ENCODE measurements at regions not wholly inside any gene's neighbourhood (a gene's known extent, or its start where the extent isn't known, plus 50 kb on each side); places are given as distances from the start of the nearest gene placed in this dataset.

DNA sequence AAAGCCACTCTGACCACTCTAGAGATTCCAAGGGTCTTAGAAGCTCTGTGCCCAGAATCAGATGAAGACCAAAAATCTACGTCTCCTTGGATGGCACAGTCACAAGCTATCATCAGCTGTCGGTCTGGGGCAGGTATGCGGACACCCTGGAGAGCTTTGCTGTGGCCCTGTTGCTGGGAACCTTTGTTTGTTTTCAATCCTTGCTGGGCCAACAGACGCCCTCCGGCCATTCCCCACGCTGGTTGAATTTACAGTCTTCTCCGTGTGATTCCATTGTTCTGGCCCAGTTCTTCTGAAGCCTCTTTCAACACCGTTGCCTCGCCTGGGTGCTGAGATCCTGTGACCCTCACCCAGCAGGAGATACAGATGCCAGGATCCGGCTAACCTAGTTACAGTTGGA, 149.4 kb upstream of the PFKP start:
- intact Hi-C loops (cut with DNase I, micrococcal nuclease), result no loop called here
- ChIA-PET POLR2A (no interaction called here), CTCF (interaction anchor here (1.1 kb wide), 1 partner anchor 10 kb away, joined by 3 read pairs; no protein-coding TSS in a partner anchor)
- Mint-ChIP-seq H3K27me3 (peaks cover 20% of the 10 kb centered on the region), H3K27ac (no peak overlapping the region), H3K4me3 (no peak overlapping the region), H3K9me3 (ENCODE audit: low read depth) (no peaks in the 10 kb centered on the region), H3K4me1 (no peaks in the 10 kb centered on the region), H3K36me3 (ENCODE audit: low read depth) (no peaks in the 10 kb centered on the region)
- ATAC-seq, result no peak
- DNase-seq, result no peak

DNA sequence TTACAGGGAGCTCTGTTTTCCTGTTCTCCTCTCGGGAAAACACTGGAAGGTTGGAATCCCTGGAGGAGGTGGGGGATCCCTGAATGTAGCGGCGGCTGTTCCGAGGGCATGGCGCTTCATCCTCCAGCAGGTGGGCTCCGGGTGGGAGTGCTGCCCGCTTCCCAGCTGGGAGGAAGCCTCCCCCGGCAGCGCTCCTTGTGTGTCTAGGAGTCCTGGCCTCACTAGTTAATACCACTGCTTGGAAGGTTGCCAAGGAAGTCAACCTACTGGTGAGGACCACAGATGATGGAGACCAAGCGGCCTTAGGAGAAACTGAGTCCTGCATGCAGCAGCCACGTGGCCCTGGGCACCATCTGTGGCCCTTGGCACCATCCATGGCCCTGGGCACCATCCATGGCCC, 151.9 kb upstream of the PFKP start:
- no peak for DNase-seq
- H3K27me3 Mint-ChIP-seq, result peaks cover 11% of the 10 kb centered on the region
- H3K9me3 Mint-ChIP-seq (ENCODE audit: low read depth), result no peaks in the 10 kb centered on the region
- no peaks in the 10 kb centered on the region for H3K36me3 Mint-ChIP-seq (ENCODE audit: low read depth)
- H3K4me1 Mint-ChIP-seq, result no peaks in the 10 kb centered on the region
- H3K4me3 Mint-ChIP-seq, result no peak overlapping the region
- ATAC-seq, result no peak
- POLR2A ChIA-PET, result no interaction called here
- H3K27ac Mint-ChIP-seq, result no peak overlapping the region
- intact Hi-C loops (cut with DNase I, micrococcal nuclease), result loop anchor here in 1 of 2 experiments (2.0 kb wide), 1 partner anchor 19 kb away; no protein-coding TSS in a partner anchor
- CTCF ChIA-PET, result no interaction called here

DNA sequence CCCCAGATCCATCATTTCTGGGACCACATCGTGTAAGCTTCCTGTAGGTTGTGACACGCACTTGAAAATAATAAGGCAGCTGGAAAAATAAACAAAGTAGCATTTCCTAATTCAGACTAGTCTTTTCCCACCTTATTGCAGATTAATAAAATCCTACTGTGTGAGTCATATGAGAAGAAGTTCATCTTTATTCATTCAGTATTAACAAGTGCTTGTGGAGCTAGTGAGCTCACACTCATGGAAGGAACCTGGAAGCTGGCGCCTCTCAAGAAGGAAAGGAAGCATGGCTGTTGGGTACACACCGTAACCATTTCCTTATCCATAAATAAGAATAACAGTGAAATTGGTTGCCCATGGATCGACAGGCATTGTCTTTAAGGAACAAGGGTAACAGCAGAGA, 152.6 kb upstream of the PFKP start:
- H3K27ac Mint-ChIP-seq, result no peak overlapping the region
- ATAC-seq, result no peak
- intact Hi-C loops (cut with DNase I, micrococcal nuclease), result loop anchor here in 1 of 2 experiments (2.0 kb wide), 1 partner anchor 20 kb away; no protein-coding TSS in a partner anchor
- H3K36me3 Mint-ChIP-seq (ENCODE audit: low read depth), result no peaks in the 10 kb centered on the region
- no peak overlapping the region for H3K4me3 Mint-ChIP-seq
- CTCF ChIA-PET, result no interaction called here
- POLR2A ChIA-PET, result no interaction called here
- DNase-seq, result no peak
- H3K9me3 Mint-ChIP-seq (ENCODE audit: low read depth), result no peaks in the 10 kb centered on the region
- peaks cover 11% of the 10 kb centered on the region for H3K27me3 Mint-ChIP-seq
- peaks cover 4% of the 10 kb centered on the region for H3K4me1 Mint-ChIP-seq

DNA sequence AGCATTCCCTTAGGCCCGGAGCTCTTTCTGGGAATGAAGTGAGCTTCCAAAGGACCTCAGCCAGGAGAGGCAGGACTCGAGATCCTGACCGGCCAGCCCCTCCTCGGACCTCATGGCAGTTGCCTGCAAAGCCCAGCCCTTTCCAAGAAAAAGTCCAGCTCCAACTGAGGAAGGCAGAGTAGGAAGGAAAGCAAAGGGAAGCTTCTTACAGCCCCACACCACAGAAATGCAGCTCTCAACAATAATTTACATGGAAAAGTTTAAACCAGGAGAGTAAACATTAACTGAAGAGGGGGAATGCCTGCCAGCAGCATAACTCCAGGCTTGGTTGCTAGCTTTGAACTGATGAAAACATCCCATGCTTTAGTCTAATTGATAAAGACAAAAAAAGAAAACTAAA, 153.9 kb upstream of the PFKP start:
- no peaks in the 10 kb centered on the region for H3K36me3 Mint-ChIP-seq (ENCODE audit: low read depth)
- ATAC-seq (no peak), DNase-seq (no peak)
- H3K9me3 Mint-ChIP-seq (ENCODE audit: low read depth), result no peaks in the 10 kb centered on the region
- intact Hi-C loops (cut with DNase I, micrococcal nuclease), result no loop called here
- H3K27ac Mint-ChIP-seq, result no peak overlapping the region
- ChIA-PET CTCF (interaction anchor here (0.9 to 1.1 kb wide), 2 partner anchors 15 to 52 kb away, joined by 3 read pairs; no protein-coding TSS in a partner anchor), POLR2A (no interaction called here)
- H3K4me3 Mint-ChIP-seq, result no peak overlapping the region
- H3K4me1 Mint-ChIP-seq, result peaks cover 13% of the 10 kb centered on the region
- peaks cover 7% of the 10 kb centered on the region for H3K27me3 Mint-ChIP-seq

DNA sequence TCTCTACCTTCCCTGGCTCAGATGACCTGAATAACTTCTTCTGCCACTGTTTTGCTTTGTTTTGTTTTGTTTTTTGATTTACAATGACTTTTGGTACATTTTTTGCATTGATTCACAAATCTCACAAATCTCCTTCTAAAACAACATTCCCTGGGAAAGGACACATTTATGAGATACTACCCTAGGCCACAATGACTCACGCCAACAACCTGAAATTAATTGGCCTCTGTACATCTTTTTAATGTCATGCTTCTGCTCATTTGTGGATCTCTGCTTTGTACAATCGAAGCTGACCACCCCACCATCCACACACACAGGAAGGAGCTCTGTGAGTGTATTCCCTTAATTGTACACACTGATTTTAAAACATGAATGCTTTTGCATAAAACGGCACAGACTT, 156.7 kb upstream of the PFKP start:
- POLR2A ChIA-PET, result no interaction called here
- Mint-ChIP-seq H3K27ac (no peak overlapping the region), H3K36me3 (ENCODE audit: low read depth) (no peaks in the 10 kb centered on the region), H3K9me3 (ENCODE audit: low read depth) (no peaks in the 10 kb centered on the region), H3K27me3 (peaks cover 5% of the 10 kb centered on the region), H3K4me3 (no peak overlapping the region), H3K4me1 (peaks cover 17% of the 10 kb centered on the region)
- intact Hi-C loops (cut with DNase I, micrococcal nuclease), result no loop called here
- CTCF ChIA-PET, result no interaction called here
- DNase-seq (no peak), ATAC-seq (no peak)

DNA sequence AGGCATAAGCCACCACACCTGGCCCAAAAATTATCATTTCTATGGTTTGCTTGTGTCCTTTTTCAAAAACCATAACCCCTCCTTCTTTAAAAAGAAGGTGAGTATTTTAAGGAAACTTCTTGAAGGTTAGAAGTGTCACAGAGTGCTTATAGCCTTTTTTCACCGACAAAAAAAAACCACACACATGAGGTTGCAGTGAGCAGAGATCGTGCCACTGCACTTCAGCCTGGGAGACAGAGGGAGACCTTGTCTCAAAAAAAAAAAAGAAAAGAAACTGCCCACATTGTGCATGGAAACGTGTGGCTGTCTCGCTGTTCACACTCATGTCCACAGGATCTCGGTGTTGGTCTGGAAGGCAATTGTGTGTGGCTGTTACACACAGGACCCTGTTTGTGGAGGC, 157.4 kb upstream of the PFKP start:
- no peak overlapping the region for H3K27ac Mint-ChIP-seq
- ATAC-seq, result no peak
- H3K4me1 Mint-ChIP-seq, result peaks cover 17% of the 10 kb centered on the region
- POLR2A ChIA-PET, result interaction anchor here (0.6 kb wide), 1 partner anchor 13 kb away, joined by 3 read pairs; no protein-coding TSS in a partner anchor
- no peaks in the 10 kb centered on the region for H3K9me3 Mint-ChIP-seq (ENCODE audit: low read depth)
- no peak for DNase-seq
- H3K27me3 Mint-ChIP-seq, result peaks cover 2% of the 10 kb centered on the region
- H3K4me3 Mint-ChIP-seq, result no peak overlapping the region
- intact Hi-C loops (cut with DNase I, micrococcal nuclease), result no loop called here
- CTCF ChIA-PET, result interaction anchor here (0.6 kb wide), 1 partner anchor 745 kb away, joined by 6 read pairs; no protein-coding TSS in a partner anchor
- no peaks in the 10 kb centered on the region for H3K36me3 Mint-ChIP-seq (ENCODE audit: low read depth)

DNA sequence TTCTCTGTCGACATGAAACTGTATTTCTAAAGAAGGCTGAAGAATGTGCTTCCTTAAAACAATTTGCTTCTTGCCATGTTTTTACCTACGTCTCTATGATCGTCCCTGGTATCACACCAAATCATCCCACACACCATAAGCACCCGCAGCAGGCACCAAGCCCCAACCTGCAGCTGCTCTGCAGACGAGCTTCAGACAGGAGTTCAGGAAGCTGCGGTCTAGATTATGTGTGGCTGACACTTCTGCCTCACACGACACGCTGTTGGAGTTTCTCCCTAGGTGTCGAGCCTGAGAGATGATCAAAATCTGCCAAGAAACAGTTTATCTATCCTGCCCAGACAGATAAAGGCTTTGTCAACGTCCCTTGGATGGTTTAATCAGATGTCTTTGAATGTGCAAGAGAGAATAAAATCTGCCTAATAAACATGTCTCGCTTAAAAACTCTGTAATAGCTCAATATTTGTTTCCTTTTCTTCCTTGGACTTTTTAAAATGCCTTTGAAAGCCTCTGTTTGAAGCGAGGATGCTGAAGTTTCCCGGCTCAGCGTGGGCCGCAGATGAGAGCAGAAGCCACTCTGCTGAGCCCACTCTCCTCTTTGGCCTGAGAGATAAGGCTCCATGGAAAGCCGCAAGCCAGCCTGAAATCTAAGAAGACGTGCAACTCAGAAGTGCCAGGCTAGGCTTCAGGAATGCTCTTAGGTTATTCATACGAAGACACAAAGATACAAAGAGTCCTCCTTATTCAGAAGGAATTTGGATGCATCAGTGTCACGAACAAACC, 158.3 kb upstream of the PFKP start:
- intact Hi-C loops (cut with DNase I, micrococcal nuclease), result no loop called here
- ATAC-seq (peak; percentile 81), DNase-seq (peak; percentile 50)
- Mint-ChIP-seq H3K27ac (no peak overlapping the region), H3K36me3 (ENCODE audit: low read depth) (no peaks in the 10 kb centered on the region), H3K27me3 (no peaks in the 10 kb centered on the region), H3K9me3 (ENCODE audit: low read depth) (no peaks in the 10 kb centered on the region), H3K4me3 (no peak overlapping the region), H3K4me1 (peaks cover 17% of the 10 kb centered on the region)
- ChIA-PET CTCF (interaction anchor here (0.6 kb wide), 1 partner anchor 137 kb away, joined by 3 read pairs; no protein-coding TSS in a partner anchor), POLR2A (no interaction called here)

DNA sequence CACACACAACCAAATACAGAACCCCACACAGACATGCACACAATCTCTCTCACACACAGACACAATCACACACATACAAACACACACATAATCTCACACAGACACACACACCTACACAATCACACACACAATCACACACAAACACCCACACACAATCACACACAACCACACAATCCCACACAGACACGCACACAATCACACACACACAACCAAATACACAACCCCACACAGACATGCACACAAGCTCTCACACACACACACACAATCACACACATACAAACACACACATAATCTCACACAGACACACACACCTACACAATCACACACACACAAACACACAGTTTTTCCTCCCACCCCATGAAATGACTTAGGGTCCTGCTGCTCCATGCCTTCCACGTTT, 160.4 kb upstream of the PFKP start:
- CTCF ChIA-PET, result no interaction called here
- POLR2A ChIA-PET, result no interaction called here
- no peak overlapping the region for H3K4me3 Mint-ChIP-seq
- H3K9me3 Mint-ChIP-seq (ENCODE audit: low read depth), result no peaks in the 10 kb centered on the region
- no peaks in the 10 kb centered on the region for H3K36me3 Mint-ChIP-seq (ENCODE audit: low read depth)
- ATAC-seq (no peak), DNase-seq (no peak)
- peaks cover 2% of the 10 kb centered on the region for H3K27me3 Mint-ChIP-seq
- H3K27ac Mint-ChIP-seq, result no peak overlapping the region
- intact Hi-C loops (cut with DNase I, micrococcal nuclease), result no loop called here
- H3K4me1 Mint-ChIP-seq, result peaks cover 17% of the 10 kb centered on the region

DNA sequence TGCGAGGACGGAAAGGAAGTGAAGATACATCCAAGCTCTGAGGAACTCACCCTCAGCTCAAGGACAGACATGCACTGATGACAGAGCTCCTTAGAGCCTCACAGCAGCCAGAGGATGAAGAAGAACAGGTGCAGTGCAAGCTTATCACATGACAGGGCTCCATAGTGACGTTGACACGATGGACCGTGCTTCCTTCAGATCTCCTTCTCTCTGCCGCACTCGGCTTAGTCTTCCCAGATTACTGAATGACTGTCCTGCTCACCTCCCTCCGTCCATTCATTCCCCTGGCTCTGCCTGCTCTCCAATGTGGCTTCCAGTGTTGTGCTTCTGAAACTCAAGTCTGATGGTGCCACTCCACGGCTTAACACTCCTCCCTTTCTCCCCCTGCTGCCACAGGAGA, 161.5 kb upstream of the PFKP start:
- CTCF ChIA-PET, result no interaction called here

DNA sequence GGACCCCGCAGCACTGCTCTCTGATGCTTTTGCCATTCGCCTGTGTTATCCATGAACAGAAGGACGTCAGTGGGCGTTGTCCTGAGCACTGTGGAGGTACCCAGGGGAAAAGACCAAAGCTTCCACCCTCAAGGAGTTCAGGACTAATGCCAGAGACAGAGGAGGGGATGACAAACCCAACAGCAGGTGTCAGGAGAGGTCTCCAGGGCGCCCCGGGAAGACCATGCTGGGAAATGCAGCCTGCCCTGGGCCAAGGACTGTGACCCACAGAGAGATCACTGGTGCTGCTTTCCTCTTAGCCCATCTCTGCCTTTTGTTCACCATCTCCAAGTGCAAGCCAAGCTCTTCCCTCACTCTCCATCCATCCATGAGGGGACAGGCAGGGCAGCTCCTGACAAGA, 166.8 kb upstream of the PFKP start:
- ChIA-PET POLR2A (no interaction called here), CTCF (no interaction called here)
- Mint-ChIP-seq H3K4me1 (peaks cover 15% of the 10 kb centered on the region), H3K9me3 (ENCODE audit: low read depth) (no peaks in the 10 kb centered on the region), H3K27ac (no peak overlapping the region), H3K27me3 (peaks cover 6% of the 10 kb centered on the region), H3K36me3 (ENCODE audit: low read depth) (no peaks in the 10 kb centered on the region), H3K4me3 (no peak overlapping the region)
- ATAC-seq, result no peak
- no peak for DNase-seq
- intact Hi-C loops (cut with DNase I, micrococcal nuclease), result no loop called here

More for the DNA sequence above, 161.5 kb upstream of the PFKP start:
- H3K36me3 Mint-ChIP-seq (ENCODE audit: low read depth), result no peaks in the 10 kb centered on the region
- intact Hi-C loops (cut with DNase I, micrococcal nuclease), result no loop called here
- no peak overlapping the region for H3K4me3 Mint-ChIP-seq
- no peak overlapping the region for H3K27ac Mint-ChIP-seq
- H3K27me3 Mint-ChIP-seq, result peaks cover 5% of the 10 kb centered on the region
- ATAC-seq, result no peak
- POLR2A ChIA-PET, result no interaction called here
- H3K9me3 Mint-ChIP-seq (ENCODE audit: low read depth), result no peaks in the 10 kb centered on the region
- DNase-seq, result no peak
- H3K4me1 Mint-ChIP-seq, result peaks cover 17% of the 10 kb centered on the region

DNA sequence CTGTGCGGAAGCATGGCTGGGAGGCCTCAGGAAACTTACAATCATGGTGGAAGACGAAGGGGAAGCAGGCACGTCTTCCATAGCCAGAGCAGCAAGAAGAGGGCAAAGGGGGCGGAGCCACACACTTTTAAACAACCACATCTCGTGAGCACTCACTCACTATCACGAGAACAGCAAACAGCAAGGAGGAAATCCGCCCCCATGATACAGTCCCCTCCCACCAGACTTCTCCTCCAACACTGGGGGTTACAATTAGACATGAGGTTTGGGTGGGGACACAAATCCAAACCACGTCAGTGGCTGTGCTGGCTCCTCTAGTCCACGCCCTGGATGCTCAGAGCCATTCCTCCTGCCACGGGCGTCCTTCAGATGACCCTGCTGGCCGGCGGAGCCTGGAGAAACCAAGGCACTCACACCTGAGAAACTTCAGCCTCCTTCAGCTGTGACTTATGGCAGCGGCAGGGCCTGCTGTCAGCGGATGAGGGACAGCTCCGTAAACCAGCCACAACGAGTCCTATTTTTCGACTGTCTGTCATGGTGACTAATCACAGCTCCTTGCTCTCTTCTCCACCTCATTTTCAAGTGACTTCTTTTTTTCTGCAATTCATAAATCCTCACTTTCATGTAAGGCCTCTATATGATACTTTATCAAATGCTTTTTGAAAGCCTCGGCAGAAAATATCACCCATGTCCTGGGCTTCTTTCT, 167.9 kb upstream of the PFKP start:
- no peaks in the 10 kb centered on the region for H3K9me3 Mint-ChIP-seq (ENCODE audit: low read depth)
- no peaks in the 10 kb centered on the region for H3K36me3 Mint-ChIP-seq (ENCODE audit: low read depth)
- ChIA-PET POLR2A (no interaction called here), CTCF (interaction anchor here (0.5 kb wide), 1 partner anchor 54 kb away, joined by 3 read pairs; no protein-coding TSS in a partner anchor)
- peaks cover 15% of the 10 kb centered on the region for H3K4me1 Mint-ChIP-seq
- no peak overlapping the region for H3K4me3 Mint-ChIP-seq
- intact Hi-C loops (cut with DNase I, micrococcal nuclease), result no loop called here
- ATAC-seq (no peak), DNase-seq (no peak)
- H3K27ac Mint-ChIP-seq, result no peak overlapping the region
- H3K27me3 Mint-ChIP-seq, result peaks cover 7% of the 10 kb centered on the region

DNA sequence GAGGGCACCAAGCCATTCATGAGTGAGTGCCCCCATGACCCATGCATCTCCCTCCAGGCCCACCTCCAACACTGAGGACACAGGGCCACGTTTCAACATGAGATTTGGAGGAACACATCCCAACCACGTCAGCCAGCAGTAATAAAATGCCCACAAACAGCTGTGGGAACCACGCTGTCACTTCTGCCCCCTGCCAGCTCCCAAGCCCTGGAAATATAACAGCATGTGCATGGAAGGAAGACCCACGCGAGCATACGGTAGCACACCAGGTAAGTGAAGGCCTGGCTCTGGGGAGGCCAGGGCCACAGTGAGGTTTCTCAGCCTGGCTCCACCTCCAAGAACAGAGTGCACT, 168.9 kb upstream of the PFKP start:
- Mint-ChIP-seq H3K27ac (peak overlapping the region; percentile 12), H3K27me3 (peaks cover 7% of the 10 kb centered on the region), H3K36me3 (ENCODE audit: low read depth) (no peaks in the 10 kb centered on the region), H3K4me3 (no peak overlapping the region), H3K4me1 (peaks cover 15% of the 10 kb centered on the region), H3K9me3 (ENCODE audit: low read depth) (no peaks in the 10 kb centered on the region)
- DNase-seq, result no peak
- no peak for ATAC-seq
- ChIA-PET CTCF (no interaction called here), POLR2A (interaction anchor here (1.0 kb wide), 1 partner anchor 51 kb away, joined by 3 read pairs; no protein-coding TSS in a partner anchor)
- intact Hi-C loops (cut with DNase I, micrococcal nuclease), result no loop called here
